Loucy (cell line): ENCODE measurements at regions not wholly inside any gene's neighbourhood (a gene's known extent, or its start where the extent isn't known, plus 50 kb on each side); places are given as distances from the start of the nearest gene placed in this dataset.

Source experiments
- H2AFZ ChIP-seq: fragments of 200-600 bp; sonication (generic); 2 replicates; pipeline ENCODE4 v1.6.0; 2016; ENCODE audit warnings: antibody characterized with exemption, mild to moderate bottlenecking, low read length, moderate library complexity
- H3F3A ChIP-seq: fragments of 200-600 bp; 2 replicates; pipeline ENCODE4 v1.6.0; 2016; ENCODE audit warnings: antibody characterized with exemption, low read depth, mild to moderate bottlenecking
- H3K27me3 ChIP-seq: fragments of 200-600 bp; sonication (generic); 2 replicates; pipeline ENCODE4 v1.6.1; 2014; ENCODE audit warnings: low read length, mild to moderate bottlenecking; ENCODE audit not compliant: insufficient read depth, poor library complexity, severe bottlenecking
- H3K36me3 ChIP-seq: fragments of 200-600 bp; sonication (generic); 2 replicates; pipeline ENCODE4 v1.6.1; 2016; ENCODE audit warnings: low read length; ENCODE audit not compliant: insufficient read depth
- H3K4me1 ChIP-seq: fragments of 200-600 bp; sonication (generic); 2 replicates; pipeline ENCODE4 v1.5.1; 2014; ENCODE audit warnings: low read length, mild to moderate bottlenecking; ENCODE audit not compliant: insufficient read depth, poor library complexity, severe bottlenecking
- H3K4me2 ChIP-seq: fragments of 200-600 bp; sonication (generic); 2 replicates; pipeline ENCODE4 v1.6.0; 2014; ENCODE audit warnings: antibody characterized with exemption, low read length, low read depth, mild to moderate bottlenecking; ENCODE audit not compliant: poor library complexity, severe bottlenecking
- H3K4me3 ChIP-seq: fragments of 200-600 bp; sonication (generic); 2 replicates; pipeline ENCODE4 v1.5.1; 2014; ENCODE audit warnings: low read length, mild to moderate bottlenecking, mixed read lengths; ENCODE audit not compliant: poor library complexity, severe bottlenecking
- H3K79me2 ChIP-seq: fragments of 200-600 bp; sonication (generic); 2 replicates; pipeline ENCODE4 v1.6.1; 2014; ENCODE audit warnings: low read length; ENCODE audit not compliant: insufficient read depth
- H3K9ac ChIP-seq: fragments of 200-600 bp; sonication (generic); 2 replicates; pipeline ENCODE4 v1.6.0; 2014; ENCODE audit warnings: mild to moderate bottlenecking, low read depth, low read length, moderate library complexity; ENCODE audit not compliant: poor library complexity, severe bottlenecking
- H3K9me2 ChIP-seq: fragments of 200-600 bp; sonication (generic); replicated peaks from 2 replicates; pipeline ENCODE4 v1.6.1; 2016; ENCODE audit warnings: low read depth, low read length, mixed read lengths
- H3K9me3 ChIP-seq: fragments of 200-600 bp; sonication (generic); 2 replicates; pipeline ENCODE4 v1.6.1; 2014; ENCODE audit warnings: mild to moderate bottlenecking, antibody characterized with exemption, low read length, low read depth; ENCODE audit not compliant: insufficient read depth
- H4K20me1 ChIP-seq: fragments of 200-600 bp; sonication (generic); 2 replicates; pipeline ENCODE4 v1.6.0; 2014; ENCODE audit warnings: antibody characterized with exemption, low read length, mild to moderate bottlenecking; ENCODE audit not compliant: insufficient read depth, poor library complexity, severe bottlenecking
- EZH2phosphoT487 ChIP-seq: fragments of 200-600 bp; IDR thresholded peaks from 2 replicates; pipeline ENCODE4 v1.6.1; 2018; ENCODE audit warnings: antibody characterized with exemption, mild to moderate bottlenecking, moderate library complexity, borderline replicate concordance
- TF ChIP-seq, protein P1 (sequence below): fragments of 200-600 bp; sonication (generic); conservative IDR thresholded peaks from 2 replicates; pipeline ENCODE4 v1.5.1; 2014; ENCODE audit warnings: mild to moderate bottlenecking, antibody characterized with exemption, low read length

DNA sequence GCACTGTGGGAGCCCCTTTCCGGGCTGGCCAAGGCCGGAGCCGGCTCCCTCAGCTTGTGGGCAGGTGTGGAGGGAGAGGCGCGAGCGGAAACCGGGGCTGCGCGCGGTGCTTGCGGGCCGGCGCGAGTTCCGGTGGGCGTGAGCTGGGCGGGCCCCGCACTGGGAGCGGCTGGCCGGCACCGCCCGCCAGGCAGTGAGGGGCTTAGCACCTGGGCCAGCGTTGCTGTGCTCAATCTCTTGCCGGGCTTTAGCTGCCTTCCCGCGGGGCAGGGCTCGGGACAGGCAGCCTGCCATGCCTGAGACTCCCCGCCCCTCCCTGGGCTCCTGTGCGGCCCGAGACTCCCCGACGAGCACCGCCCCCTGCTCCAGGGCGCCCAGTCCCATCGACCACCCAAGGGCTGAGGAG is 405.2 kb upstream of the PRR20A start:
- Histone ChIP-seq H3K9ac (no peak overlapping the region), H3K79me2 (no peaks in the 10 kb centered on the region), H3K9me2 (0 out of 2 replicates have a peak, but pooled peaks cover 2% of the 10 kb centered on the region), H3F3A (no peaks in the 10 kb centered on the region), H3K9me3 (no peaks in the 10 kb centered on the region), H3K36me3 (no peaks in the 10 kb centered on the region), H3K4me1 (no peaks in the 10 kb centered on the region), H2AFZ (no peak overlapping the region), H3K27me3 (no peaks in the 10 kb centered on the region), H3K4me2 (no peak overlapping the region), H3K4me3 (no peak overlapping the region), H4K20me1 (no peaks in the 10 kb centered on the region)
- TF ChIP-seq, protein P1, sequence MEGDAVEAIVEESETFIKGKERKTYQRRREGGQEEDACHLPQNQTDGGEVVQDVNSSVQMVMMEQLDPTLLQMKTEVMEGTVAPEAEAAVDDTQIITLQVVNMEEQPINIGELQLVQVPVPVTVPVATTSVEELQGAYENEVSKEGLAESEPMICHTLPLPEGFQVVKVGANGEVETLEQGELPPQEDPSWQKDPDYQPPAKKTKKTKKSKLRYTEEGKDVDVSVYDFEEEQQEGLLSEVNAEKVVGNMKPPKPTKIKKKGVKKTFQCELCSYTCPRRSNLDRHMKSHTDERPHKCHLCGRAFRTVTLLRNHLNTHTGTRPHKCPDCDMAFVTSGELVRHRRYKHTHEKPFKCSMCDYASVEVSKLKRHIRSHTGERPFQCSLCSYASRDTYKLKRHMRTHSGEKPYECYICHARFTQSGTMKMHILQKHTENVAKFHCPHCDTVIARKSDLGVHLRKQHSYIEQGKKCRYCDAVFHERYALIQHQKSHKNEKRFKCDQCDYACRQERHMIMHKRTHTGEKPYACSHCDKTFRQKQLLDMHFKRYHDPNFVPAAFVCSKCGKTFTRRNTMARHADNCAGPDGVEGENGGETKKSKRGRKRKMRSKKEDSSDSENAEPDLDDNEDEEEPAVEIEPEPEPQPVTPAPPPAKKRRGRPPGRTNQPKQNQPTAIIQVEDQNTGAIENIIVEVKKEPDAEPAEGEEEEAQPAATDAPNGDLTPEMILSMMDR = no peak

GRCh38 chr13:56736966-56737365 is 403.8 kb upstream of the PRR20A start:
- Histone ChIP-seq H3K27me3 (no peaks in the 10 kb centered on the region), H3K4me2 (no peak overlapping the region), H3K79me2 (no peaks in the 10 kb centered on the region), H4K20me1 (no peaks in the 10 kb centered on the region), H3K9me3 (no peaks in the 10 kb centered on the region), H2AFZ (no peak overlapping the region), H3K4me1 (no peaks in the 10 kb centered on the region), H3K9me2 (0 out of 2 replicates have a peak, but pooled peaks cover 2% of the 10 kb centered on the region), H3K36me3 (no peaks in the 10 kb centered on the region), H3K9ac (no peak overlapping the region), H3K4me3 (no peak overlapping the region), H3F3A (no peaks in the 10 kb centered on the region)
- TF ChIP-seq, protein P1 = no peak
- TF ChIP-seq EZH2phosphoT487 = no peak

GRCh38 chr13:56752636-56753035 is 388.1 kb upstream of the PRR20A start:
- Histone ChIP-seq H3K36me3 (no peaks in the 10 kb centered on the region), H3K4me2 (no peak overlapping the region), H3K79me2 (no peaks in the 10 kb centered on the region), H3K4me3 (no peak overlapping the region), H3K9me3 (no peaks in the 10 kb centered on the region), H3K27me3 (no peaks in the 10 kb centered on the region), H2AFZ (no peak overlapping the region), H3F3A (no peaks in the 10 kb centered on the region), H3K4me1 (no peaks in the 10 kb centered on the region), H3K9ac (no peak overlapping the region), H3K9me2 (no peaks in the 10 kb centered on the region), H4K20me1 (no peaks in the 10 kb centered on the region)
- TF ChIP-seq, protein P1 = no peak
- no peak for TF ChIP-seq EZH2phosphoT487
